OCI-LY1 (cell line): ENCODE measurements at regions not wholly inside any gene's neighbourhood (a gene's known extent, or its start where the extent isn't known, plus 50 kb on each side); places are given as distances from the start of the nearest gene placed in this dataset.

ENCODE experiments used
- H2AFZ ChIP-seq: fragments of 200-600 bp; sonication (generic), shearing (Covaris generic); 2 replicates; pipeline ENCODE4 v1.6.0; 2014; ENCODE audit warnings: antibody characterized with exemption, mild to moderate bottlenecking, low read length
- H3F3A ChIP-seq: fragments of 200-600 bp; sonication (generic), shearing (Covaris generic); 2 replicates; pipeline ENCODE4 v1.6.0; 2014; ENCODE audit warnings: mild to moderate bottlenecking, antibody characterized with exemption, low read length, moderate library complexity; ENCODE audit not compliant: insufficient read depth
- H3K27ac ChIP-seq: fragments of 200-600 bp; sonication (generic); 2 replicates; pipeline ENCODE4 v1.5.1; 2014; ENCODE audit warnings: low read length, mixed run types, mild to moderate bottlenecking, low read depth; ENCODE audit not compliant: poor library complexity, severe bottlenecking
- H3K27me3 ChIP-seq: fragments of 200-600 bp; sonication (generic); 2 replicates; pipeline ENCODE4 v1.6.0; 2014; ENCODE audit warnings: antibody characterized with exemption, mild to moderate bottlenecking, low read length, moderate library complexity; ENCODE audit not compliant: insufficient read depth
- H3K36me3 ChIP-seq: fragments of 200-600 bp; sonication (generic); 2 replicates; pipeline ENCODE4 v1.6.1; 2014; ENCODE audit warnings: mild to moderate bottlenecking, antibody characterized with exemption, low read length, moderate library complexity, mixed read lengths; ENCODE audit not compliant: insufficient read depth
- H3K4me1 ChIP-seq: fragments of 200-600 bp; sonication (generic); 2 replicates; pipeline ENCODE4 v1.5.1; 2014; ENCODE audit warnings: mild to moderate bottlenecking, low read length, moderate library complexity; ENCODE audit not compliant: insufficient read depth, severe bottlenecking
- H3K4me2 ChIP-seq: fragments of 200-600 bp; sonication (generic), shearing (Covaris generic); 2 replicates; pipeline ENCODE4 v1.6.1; 2014; ENCODE audit warnings: low read length
- H3K4me3 ChIP-seq: fragments of 200-600 bp; sonication (generic); 2 replicates; pipeline ENCODE4 v1.5.1; 2014; ENCODE audit warnings: low read length, low read depth, mild to moderate bottlenecking, mixed read lengths; ENCODE audit not compliant: poor library complexity, severe bottlenecking
- H3K79me2 ChIP-seq: fragments of 200-600 bp; shearing (Covaris generic); 2 replicates; pipeline ENCODE4 v1.6.1; 2016; ENCODE audit warnings: mixed run types, low read length, mixed read lengths; ENCODE audit not compliant: insufficient read depth
- H3K9ac ChIP-seq: fragments of 200-600 bp; sonication (generic), shearing (Covaris generic); 2 replicates; pipeline ENCODE4 v1.6.1; 2014; ENCODE audit warnings: mild to moderate bottlenecking, low read length, mixed read lengths
- H3K9me2 ChIP-seq: fragments of 200-600 bp; sonication (generic), shearing (Covaris generic); 2 replicates; pipeline ENCODE4 v1.6.1; 2014; ENCODE audit warnings: low read depth, mild to moderate bottlenecking, low read length, mixed read lengths
- H3K9me3 ChIP-seq: fragments of 200-600 bp; shearing (Covaris generic); 2 replicates; pipeline ENCODE4 v1.6.1; 2014; ENCODE audit warnings: low read length, mixed read lengths
- H4K20me1 ChIP-seq: fragments of 200-600 bp; sonication (generic), shearing (Covaris generic); 2 replicates; pipeline ENCODE4 v1.6.0; 2016; ENCODE audit warnings: mild to moderate bottlenecking, low read length; ENCODE audit not compliant: insufficient read depth
- CTCF ChIP-seq: fragments of 200-600 bp; sonication (generic), shearing (Covaris generic); IDR thresholded peaks from 2 replicates; pipeline ENCODE4 v1.5.1; 2017; ENCODE audit warnings: mild to moderate bottlenecking, antibody characterized with exemption, low read length, moderate library complexity, mixed read lengths
- EZH2 ChIP-seq: fragments of 200-600 bp; sonication (generic), shearing (Covaris generic); IDR thresholded peaks from 2 replicates; pipeline ENCODE4 v1.8.0; 2017; ENCODE audit warnings: borderline replicate concordance, mixed run types, mild to moderate bottlenecking, antibody characterized with exemption, low read length, moderate library complexity, mixed read lengths

GRCh38 chr2:75278314-75278713 is 79.0 kb upstream of the TACR1 start:
- Histone ChIP-seq H3K9me2 (no peaks in the 10 kb centered on the region), H3F3A (no peaks in the 10 kb centered on the region), H3K9me3 (no peaks in the 10 kb centered on the region), H3K79me2 (no peaks in the 10 kb centered on the region), H4K20me1 (no peaks in the 10 kb centered on the region), H3K27ac (no peak overlapping the region), H3K4me1 (no peaks in the 10 kb centered on the region), H3K27me3 (no peaks in the 10 kb centered on the region), H3K4me3 (no peak overlapping the region), H3K9ac (no peak overlapping the region), H2AFZ (no peak overlapping the region), H3K4me2 (no peak overlapping the region), H3K36me3 (no peaks in the 10 kb centered on the region)
- TF ChIP-seq EZH2 = no peak
- TF ChIP-seq CTCF = no peak

- H3F3A ChIP-seq = no peaks in the 10 kb centered on the region
- H3K4me2 ChIP-seq = no peak overlapping the region
- H4K20me1 ChIP-seq = no peaks in the 10 kb centered on the region
- no peak overlapping the region for H3K27ac ChIP-seq
- H2AFZ ChIP-seq = no peak overlapping the region
- no peaks in the 10 kb centered on the region for H3K9me2 ChIP-seq
- H3K9me3 ChIP-seq = no peaks in the 10 kb centered on the region
- TF ChIP-seq CTCF = no peak
- TF ChIP-seq EZH2 = no peak
- no peaks in the 10 kb centered on the region for H3K79me2 ChIP-seq
- no peaks in the 10 kb centered on the region for H3K36me3 ChIP-seq
- no peaks in the 10 kb centered on the region for H3K4me1 ChIP-seq
- H3K4me3 ChIP-seq = no peak overlapping the region
- no peak overlapping the region for H3K9ac ChIP-seq
- H3K27me3 ChIP-seq = no peaks in the 10 kb centered on the region
Observed at GRCh38 chr2:75277111-75277510, 77.8 kb upstream of the TACR1 start.

- H3K27ac ChIP-seq = no peak overlapping the region
- H3F3A ChIP-seq = no peaks in the 10 kb centered on the region
- H3K4me2 ChIP-seq = no peak overlapping the region
- H4K20me1 ChIP-seq = no peaks in the 10 kb centered on the region
- no peaks in the 10 kb centered on the region for H3K36me3 ChIP-seq
- no peaks in the 10 kb centered on the region for H3K9me2 ChIP-seq
- no peaks in the 10 kb centered on the region for H3K79me2 ChIP-seq
- H3K4me1 ChIP-seq = no peaks in the 10 kb centered on the region
- H2AFZ ChIP-seq = no peak overlapping the region
- H3K4me3 ChIP-seq = no peak overlapping the region
- no peaks in the 10 kb centered on the region for H3K27me3 ChIP-seq
- TF ChIP-seq EZH2 (no peak), CTCF (no peak)
- H3K9ac ChIP-seq = no peak overlapping the region
- no peaks in the 10 kb centered on the region for H3K9me3 ChIP-seq
Observed at GRCh38 chr2:75276093-75277029, 77.0 kb upstream of the TACR1 start.
